ENCODE measurements at regions not wholly inside any gene's neighbourhood (a gene's known extent, or its start where the extent isn't known, plus 50 kb on each side); places are given as distances from the start of the nearest gene placed in this dataset.
"Not testable (repeated sequence)": the region's sequence is repeated elsewhere in the genome, so short reads cannot be mapped to it uniquely, and the experiment has no call there.

DNA sequence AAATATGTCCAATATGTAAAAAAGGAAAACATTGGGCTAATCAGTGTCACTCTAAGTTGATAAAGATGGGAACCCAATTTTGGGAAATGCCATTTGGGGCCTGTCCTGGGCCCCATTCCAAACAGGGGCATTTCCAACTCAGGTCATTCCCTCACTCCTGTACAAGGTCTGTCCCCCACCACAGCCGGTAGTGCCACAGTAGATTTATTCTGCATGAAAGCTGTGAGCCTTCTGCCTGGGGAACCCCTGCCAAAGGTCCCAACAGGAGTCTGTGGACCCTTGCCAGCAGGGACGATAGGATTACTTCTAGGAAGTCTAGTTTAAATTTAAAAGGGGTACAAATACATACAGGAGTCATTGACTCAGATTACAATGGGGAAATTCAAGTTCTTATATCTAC lies 317.6 kb upstream of the GNPDA2 start:
- no peak for FAIRE-seq

DNA sequence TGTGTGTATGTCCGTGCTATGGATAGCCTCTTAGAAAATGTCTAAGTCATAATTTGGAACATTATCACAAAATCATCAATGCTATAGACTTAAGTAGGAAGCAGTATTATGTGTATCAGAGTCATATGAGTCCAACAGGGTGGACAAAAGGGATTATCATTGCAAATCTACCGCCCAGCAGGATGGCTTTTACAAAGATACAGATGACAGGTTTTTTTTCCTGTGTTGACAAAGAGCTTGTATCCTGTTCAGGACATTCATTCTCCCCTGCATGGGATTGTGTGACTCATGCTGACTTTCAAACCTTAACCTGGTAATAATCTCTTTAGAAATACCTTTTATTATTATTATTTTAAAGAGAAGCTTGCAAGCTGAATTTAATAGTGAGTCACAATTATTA lies 310.3 kb upstream of the GNPDA2 start:
- no peak for FAIRE-seq

GRCh38 chr4:45033676-45034419 lies 307.5 kb upstream of the GNPDA2 start:
- FAIRE-seq, result no peak

DNA sequence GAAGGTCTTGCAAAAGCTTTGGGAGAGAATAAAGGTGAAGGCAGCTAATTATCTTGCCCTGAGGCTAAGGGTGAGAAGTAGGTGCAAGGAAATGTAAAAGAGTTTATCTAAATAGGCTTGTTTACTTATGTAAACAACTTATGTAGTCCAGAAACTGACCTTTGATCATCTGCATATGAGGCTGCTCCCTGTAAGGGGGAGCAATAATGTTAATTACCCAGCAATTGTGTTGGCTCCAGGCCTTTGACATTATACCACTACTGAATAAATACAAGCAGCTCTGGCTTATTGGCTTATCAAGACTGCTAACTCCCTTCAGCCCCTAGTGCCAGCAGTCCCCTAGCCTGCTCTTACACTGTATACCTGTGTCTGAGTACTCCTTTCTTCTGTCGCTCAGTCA lies 303.7 kb upstream of the GNPDA2 start:
- FAIRE-seq, result no peak

- FAIRE-seq, result no peak
These were observed 281.2 kb upstream of the GNPDA2 start for GRCh38 chr4:45007508-45007907.

DNA sequence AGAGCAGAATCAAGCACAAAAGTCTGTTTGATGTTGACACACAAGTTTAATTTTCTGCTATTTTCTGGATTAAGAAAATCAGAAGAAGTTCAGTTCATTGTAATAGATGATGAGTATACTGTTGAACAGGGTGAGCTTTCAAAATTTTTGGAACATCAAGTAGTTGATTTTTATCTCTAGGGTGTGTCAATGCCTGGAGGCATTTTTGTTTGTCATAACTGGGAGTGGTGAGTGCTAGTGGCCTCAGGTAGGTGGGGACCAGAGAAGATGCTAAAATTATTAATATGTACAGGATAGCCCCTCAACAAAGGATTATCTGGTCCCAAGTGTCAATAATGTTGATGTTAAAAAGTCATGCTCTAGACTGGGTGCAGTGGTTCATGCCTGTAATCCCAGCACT lies 279.7 kb upstream of the GNPDA2 start:
- no peak for FAIRE-seq

DNA sequence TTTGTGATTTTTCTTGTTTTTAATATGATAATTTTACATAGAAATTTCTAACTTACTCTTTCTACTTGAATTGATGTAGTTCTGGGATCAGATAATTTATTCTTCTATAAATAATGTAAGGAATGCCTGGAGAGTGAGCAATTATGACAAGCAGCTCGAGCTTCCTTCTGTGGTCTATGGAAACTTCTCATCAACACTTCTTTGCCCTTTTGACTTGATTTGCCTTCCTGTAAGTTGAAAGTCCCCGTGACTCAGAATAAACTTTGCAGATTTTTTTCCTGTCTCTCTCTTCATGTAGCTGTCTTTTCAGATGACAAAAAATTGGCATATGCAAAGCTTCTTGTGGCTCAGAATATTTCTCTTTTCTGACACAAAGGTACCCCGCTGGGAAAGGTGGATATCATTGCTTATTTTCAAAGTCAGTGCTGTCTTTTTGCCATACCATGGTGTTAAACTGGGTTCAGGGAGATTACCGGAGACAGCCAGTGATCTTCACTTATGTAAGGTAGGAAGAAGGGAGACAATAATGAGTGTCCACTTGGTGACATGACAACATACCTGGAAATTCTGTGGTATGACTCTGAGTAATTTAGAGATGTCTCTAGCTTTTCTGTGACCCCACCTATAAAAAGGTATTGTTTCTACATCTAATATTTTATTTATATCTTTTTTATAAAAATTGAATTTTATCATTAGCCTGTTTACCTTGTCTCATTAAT lies 278.6 kb upstream of the GNPDA2 start:
- no peak for FAIRE-seq

GRCh38 chr4:45004326-45004725 lies 278.0 kb upstream of the GNPDA2 start:
- FAIRE-seq, result no peak

GRCh38 chr4:44996276-44996845 lies 270.0 kb upstream of the GNPDA2 start:
- no peak for FAIRE-seq

DNA sequence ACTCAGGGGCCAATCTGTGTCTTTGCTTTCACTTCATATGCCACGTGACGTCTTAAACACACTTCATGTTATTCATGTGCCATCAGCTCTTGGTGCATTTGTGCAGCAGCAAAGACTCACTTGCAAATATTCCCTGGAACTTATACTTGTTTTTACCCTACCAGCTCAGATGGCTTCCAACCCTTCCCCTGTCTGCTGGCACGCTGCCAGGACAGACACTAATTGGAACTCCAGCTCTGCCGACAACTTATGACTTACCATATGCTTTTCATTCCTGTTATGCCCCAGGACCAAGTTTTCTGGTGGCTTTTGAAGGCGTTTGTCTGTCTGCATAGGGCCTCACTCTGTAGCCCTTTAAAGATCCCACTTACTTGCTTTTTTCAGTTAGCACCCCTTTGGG lies 261.7 kb upstream of the GNPDA2 start:
- FAIRE-seq, result no peak

- no peak for FAIRE-seq
These were observed 259.6 kb upstream of the GNPDA2 start for GRCh38 chr4:44985938-44986337.

GRCh38 chr4:44985152-44985551 lies 258.8 kb upstream of the GNPDA2 start:
- no peak for FAIRE-seq

- no peak for FAIRE-seq
These were observed 257.7 kb upstream of the GNPDA2 start for GRCh38 chr4:44984083-44984482.

- FAIRE-seq, result no peak
These were observed 256.7 kb upstream of the GNPDA2 start for GRCh38 chr4:44983083-44983482.

DNA sequence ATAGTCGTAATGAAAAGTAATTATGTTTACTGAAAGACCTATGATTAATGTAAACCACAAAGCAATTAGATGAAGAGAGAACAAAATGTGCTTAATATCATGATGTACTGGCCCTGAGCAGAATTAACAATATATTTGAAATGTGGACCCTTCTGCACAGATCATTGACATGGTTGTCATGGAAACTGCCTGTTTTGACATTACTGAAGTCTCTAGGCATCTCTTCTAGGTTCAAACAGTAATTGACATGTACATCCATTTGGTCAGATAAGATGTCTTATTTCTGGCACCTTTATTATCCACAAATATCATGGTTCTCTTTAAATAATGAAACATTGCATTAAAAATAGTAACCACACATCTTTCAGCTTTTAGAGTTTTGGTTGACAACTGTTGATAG lies 251.7 kb upstream of the GNPDA2 start:
- FAIRE-seq, result no peak

DNA sequence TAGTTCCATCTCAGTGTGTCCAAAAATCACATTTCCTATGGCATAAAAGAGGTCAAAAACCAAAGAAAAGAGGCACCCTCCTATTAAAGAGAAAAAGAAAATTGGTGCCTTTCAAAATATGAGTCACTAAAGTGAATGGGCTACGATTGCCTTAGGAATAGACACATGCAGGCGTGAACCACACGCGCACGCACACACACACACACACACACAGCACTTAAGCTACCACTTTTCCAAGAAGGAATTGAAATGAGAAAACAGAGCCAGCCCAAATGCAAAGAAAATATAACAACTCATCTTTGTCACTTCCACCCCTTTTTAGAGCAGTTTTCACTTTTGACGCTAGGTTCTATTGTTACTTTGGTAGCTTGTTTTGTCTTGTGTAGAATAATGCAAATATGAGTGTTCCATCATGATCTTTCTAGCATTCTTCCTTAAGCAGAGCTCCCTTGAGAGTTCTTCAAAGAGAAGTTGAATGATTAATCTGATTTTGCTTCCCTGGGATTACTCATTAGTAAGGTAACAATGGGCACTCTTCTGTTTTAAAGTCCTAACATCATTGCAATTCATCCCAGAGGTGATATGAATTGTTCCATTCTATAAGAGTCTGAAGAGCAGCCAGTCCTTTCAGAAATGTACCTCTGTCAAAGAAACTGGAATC lies 239.2 kb upstream of the GNPDA2 start:
- FAIRE-seq, result no peak

DNA sequence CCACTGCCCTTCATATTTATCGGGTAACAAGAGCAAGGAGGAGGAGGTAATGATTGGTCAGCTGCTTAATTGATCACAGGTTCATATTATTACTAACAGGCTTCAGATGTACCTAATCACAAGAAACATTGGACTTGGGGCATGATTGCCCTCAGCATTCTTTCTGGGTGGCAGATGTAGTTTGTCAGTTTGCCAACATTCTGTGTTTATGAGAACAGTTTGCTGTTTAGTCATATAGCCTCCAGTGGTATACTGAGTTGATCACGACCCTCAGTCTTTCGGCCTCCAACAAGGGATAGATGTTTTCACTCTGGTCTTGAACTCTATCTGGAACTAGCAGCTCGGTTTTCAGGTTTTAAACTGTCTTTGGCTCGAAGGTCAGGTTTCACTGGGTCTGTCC lies 237.7 kb upstream of the GNPDA2 start:
- not testable (repeated sequence) for FAIRE-seq

GRCh38 chr4:44961001-44961755 lies 234.8 kb upstream of the GNPDA2 start:
- no peak for FAIRE-seq

DNA sequence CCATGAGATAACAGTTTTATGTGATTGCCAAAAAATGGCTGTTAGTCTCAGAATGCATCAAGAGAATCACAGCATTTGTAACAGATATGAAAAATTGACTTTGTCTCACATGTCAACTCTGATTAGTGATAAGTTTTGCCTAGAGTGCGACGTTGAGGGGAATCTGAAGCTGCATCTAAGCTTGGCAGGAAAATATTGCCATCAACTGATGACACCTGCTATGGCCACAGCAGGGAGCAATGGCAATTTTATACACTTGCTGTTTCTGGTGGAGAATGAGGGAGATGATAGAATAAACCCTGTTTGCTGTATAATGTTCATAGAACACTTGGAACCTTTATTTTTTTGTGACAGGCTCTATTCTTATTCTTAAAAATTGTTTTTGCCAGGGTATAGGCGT lies 205.4 kb upstream of the GNPDA2 start:
- FAIRE-seq, result no peak

GRCh38 chr4:44928785-44929184 lies 202.4 kb upstream of the GNPDA2 start:
- FAIRE-seq, result no peak

GRCh38 chr4:44927399-44928380 lies 201.3 kb upstream of the GNPDA2 start:
- peak; percentile 92 for FAIRE-seq

GRCh38 chr4:44916411-44916810 lies 190.1 kb upstream of the GNPDA2 start:
- FAIRE-seq, result no peak

Measured in G401.6 (cell line).